ENCODE measurements at regions not wholly inside any gene's neighbourhood (a gene's known extent, or its start where the extent isn't known, plus 50 kb on each side); places are given as distances from the start of the nearest gene placed in this dataset.
"Not testable (repeated sequence)": the region's sequence is repeated elsewhere in the genome, so short reads cannot be mapped to it uniquely, and the experiment has no call there.

- TF ChIP-seq POLR2A (IDR thresholded peaks at IDR 0.05; ENCODE audit: low read depth, low read length) = no peak
- FAIRE-seq (no peak), DNase-seq (ENCODE audit: insufficient read length, low spot score) (no peak)
Measured at GRCh38 chr16:5158494-5158893, 60.9 kb upstream of the EEF2KMT start.

- FAIRE-seq; DNase-seq (ENCODE audit: insufficient read length, low spot score): not testable (repeated sequence)
Measured at GRCh38 chr16:5156486-5156885, 58.9 kb upstream of the EEF2KMT start.

GRCh38 chr16:5154006-5154405 is 56.4 kb upstream of the EEF2KMT start:
- FAIRE-seq; DNase-seq (ENCODE audit: insufficient read length, low spot score): not testable (repeated sequence)

- not testable (repeated sequence) for DNase-seq (ENCODE audit: insufficient read length, low spot score); FAIRE-seq
Measured at GRCh38 chr16:5151409-5151808, 53.8 kb upstream of the EEF2KMT start.

Data from H54 (cell line).